Right ventricle myocardium inferior (tissue), 1 donor: ENCODE measurements at regions not wholly inside any gene's neighbourhood (a gene's known extent, or its start where the extent isn't known, plus 50 kb on each side); places are given as distances from the start of the nearest gene placed in this dataset.
A peak's percentile ranks its signal among the peaks of the same experiment; 100 is the strongest.

ENCODE experiments used
- ATAC-seq: fragments of 200-7000 bp; cut with Tn5 transposase; one replicate; pipeline ENCODE4 v1.9.1; 2020; ENCODE audit warnings: mild to moderate bottlenecking, moderate library complexity
- DNase-seq: peaks from one replicate; pipeline ENCODE4 v3.0.0; 2021; ENCODE audit errors: missing footprints
- intact Hi-C: fragments of 100-400 bp; cut with DNase I; formaldehyde crosslinking; loops from one replicate; pipeline ENCODE4 v1.11.0; 2022
- donor health status: DM: no; HTN: yes; CAD: no; lungs with severe emphysema.

GRCh38 chr4:38359113-38359512 lies 304.9 kb upstream of the KLF3 start:
- DNase-seq: no peak
- intact Hi-C loops: no loop called here
- ATAC-seq: no peak

DNA sequence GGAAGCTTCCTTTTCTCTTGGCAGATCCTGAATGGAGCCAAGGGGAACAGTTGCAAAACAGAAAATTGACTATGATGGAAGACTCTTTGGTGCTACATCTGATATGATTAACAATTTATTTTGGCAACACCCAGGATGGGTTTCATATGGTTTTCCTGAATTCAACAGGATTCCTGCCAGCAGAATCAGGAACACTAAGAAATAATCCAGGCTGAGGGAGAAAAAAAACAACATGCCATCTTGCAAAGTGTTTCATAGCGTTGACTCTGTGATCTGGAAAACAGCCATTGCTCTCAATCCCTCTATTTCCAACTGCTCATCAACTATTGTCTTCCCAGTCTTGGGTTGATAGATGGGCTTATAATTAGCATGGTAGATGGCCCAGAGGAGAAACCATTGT lies 303.8 kb upstream of the KLF3 start:
- ATAC-seq (no peak), DNase-seq (no peak)
- intact Hi-C loops: no loop called here

DNA sequence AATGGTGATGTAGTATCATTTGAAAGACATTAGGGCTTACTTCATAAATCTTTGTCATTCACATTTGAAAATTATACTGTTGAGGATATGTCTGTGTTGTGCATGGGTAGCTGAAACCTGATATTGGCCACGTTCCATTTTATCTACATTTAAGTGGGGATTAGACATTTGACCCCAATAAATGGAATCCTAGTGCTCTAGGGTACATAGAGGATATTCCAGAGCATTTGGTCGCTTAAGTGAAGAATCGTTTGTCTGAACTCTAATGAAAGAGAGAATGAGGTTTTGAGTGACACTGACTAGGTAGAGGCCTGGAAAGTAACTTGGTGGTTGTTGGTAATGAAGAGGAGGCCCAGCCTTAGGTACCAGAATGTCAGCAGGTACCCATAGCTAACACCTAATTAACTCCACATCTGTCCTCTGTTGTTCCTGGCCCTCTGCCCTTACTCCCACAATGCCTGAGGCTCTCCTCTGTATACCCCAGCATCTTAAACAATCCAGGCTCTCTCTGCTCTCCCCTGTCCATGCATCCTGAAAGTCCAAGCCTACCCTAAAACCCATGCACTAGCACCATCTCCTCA lies 299.5 kb upstream of the KLF3 start:
- intact Hi-C loops: no loop called here
- ATAC-seq: no peak
- no peak for DNase-seq

- DNase-seq (no peak), ATAC-seq (no peak)
- intact Hi-C loops: no loop called here
Measured at GRCh38 chr4:38365261-38365660, 298.7 kb upstream of the KLF3 start.

- no peak for DNase-seq
- ATAC-seq: no peak
- intact Hi-C loops: no loop called here
Measured at GRCh38 chr4:38365748-38366310, 298.2 kb upstream of the KLF3 start.

DNA sequence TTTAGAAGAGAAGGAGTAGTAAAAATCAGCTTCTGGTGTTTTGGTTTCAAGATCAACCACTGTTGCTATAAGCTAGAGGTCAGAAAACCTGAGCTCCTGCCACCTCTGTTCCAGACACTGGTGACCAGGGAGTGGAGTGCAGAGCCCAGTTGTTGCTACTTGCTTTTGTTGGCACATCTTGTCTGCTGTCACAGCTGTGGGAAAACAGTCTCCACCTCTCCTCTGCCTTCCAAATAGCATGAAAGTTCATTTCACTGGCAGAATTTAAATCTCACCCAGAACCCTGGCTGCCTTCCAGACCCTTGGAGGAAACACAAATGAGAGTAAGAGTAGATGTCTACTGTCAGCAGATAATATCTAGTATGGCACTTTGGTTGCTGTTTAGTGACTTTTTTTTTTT lies 297.5 kb upstream of the KLF3 start:
- intact Hi-C loops: no loop called here
- DNase-seq (no peak), ATAC-seq (peak; percentile 93)

DNA sequence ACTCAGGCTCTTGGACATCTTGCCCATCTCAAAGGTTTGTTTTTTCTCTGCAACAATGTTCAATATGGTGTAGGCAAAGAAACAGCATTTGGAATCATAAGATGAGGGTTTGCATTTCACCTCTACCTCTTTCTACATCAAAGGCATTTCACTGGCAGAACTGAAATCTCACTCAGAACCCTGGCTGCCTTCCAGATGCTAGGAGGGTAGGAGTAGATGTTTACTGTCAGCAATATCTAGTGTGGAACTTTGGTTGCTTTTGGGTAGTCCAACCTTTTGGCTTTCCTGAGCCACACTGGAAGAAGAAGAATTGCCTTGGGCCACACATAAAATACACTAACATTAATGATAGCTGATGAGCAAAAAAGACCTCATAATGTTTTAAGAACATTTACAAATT lies 297.0 kb upstream of the KLF3 start:
- DNase-seq (no peak), ATAC-seq (peak; percentile 12)
- intact Hi-C loops: no loop called here

- ATAC-seq (no peak), DNase-seq (no peak)
- intact Hi-C loops: no loop called here
Measured at GRCh38 chr4:38367642-38368174, 296.3 kb upstream of the KLF3 start.

DNA sequence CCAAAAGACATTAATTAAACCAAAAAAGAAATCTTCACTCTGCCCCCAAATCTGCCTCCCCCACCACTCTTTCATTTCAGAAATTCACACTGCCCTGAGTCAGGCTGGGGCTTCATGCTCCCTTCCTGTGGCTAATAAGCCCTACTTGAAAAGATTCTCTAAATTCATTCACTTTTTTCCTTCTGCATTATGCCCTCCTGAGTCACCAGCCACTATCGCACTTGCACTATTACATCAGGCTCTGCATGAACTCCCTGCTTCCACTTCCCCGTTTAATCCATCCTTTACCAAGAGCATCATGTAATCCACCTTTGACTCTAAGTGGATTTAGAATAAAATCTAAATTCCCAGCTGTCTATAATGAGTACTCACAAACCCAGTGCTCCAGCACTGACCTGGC lies 295.4 kb upstream of the KLF3 start:
- ATAC-seq (no peak), DNase-seq (no peak)
- intact Hi-C loops: no loop called here

GRCh38 chr4:38371391-38371851 lies 292.6 kb upstream of the KLF3 start:
- DNase-seq: no peak
- ATAC-seq: peak; percentile 35
- intact Hi-C loops: no loop called here

GRCh38 chr4:38373375-38373774 lies 290.6 kb upstream of the KLF3 start:
- intact Hi-C loops: no loop called here

GRCh38 chr4:38377195-38377594 lies 286.8 kb upstream of the KLF3 start:
- no peak for DNase-seq
- no peak for ATAC-seq
- intact Hi-C loops: loop anchor here (5.0 kb wide), 1 partner anchor 50 kb away; no protein-coding TSS in a partner anchor

More at GRCh38 chr4:38373375-38373774, 290.6 kb upstream of the KLF3 start:
- ATAC-seq (no peak), DNase-seq (no peak)

DNA sequence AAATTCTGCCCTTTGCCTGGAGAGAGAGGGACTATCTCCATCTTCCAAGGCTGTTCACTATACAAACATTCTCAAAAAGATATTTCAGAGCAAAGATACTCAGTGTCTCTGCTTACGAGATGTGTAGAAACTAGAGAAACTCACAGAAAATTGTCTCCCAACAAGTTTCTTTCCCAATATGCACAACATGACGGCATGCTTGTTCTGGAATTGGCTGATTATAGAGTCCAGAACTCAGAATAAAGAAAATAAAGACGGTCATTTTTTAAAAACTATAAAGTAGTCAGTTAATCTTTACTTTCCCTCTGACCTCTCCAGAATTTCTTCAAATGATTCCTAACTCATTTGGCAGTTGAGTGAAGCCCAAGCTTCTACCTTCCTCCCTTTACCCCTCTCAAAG lies 285.5 kb upstream of the KLF3 start:
- DNase-seq: no peak
- intact Hi-C loops: loop anchor here (5.0 kb wide), 1 partner anchor 51 kb away; no protein-coding TSS in a partner anchor
- ATAC-seq: no peak

DNA sequence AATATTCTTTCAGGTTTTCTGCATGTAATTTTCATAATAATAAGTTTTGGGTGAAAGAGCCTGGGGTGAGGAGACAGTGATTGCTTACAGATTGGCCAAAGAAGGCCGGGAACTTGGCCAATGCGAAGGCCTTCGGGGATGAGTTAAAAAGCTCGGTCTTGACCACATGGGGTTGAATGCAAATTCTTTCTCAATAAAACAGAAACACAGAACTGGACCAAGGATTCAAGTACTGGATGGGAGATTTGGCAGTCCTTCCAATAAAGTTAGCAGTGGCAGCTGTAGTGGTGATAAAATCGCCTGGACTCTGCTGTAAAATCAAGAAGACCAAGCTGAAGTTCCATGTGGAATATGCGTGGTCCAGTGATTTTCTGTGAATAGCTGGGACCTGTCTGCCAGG lies 282.2 kb upstream of the KLF3 start:
- intact Hi-C loops: no loop called here
- ATAC-seq (peak; percentile 84), DNase-seq (no peak)

DNA sequence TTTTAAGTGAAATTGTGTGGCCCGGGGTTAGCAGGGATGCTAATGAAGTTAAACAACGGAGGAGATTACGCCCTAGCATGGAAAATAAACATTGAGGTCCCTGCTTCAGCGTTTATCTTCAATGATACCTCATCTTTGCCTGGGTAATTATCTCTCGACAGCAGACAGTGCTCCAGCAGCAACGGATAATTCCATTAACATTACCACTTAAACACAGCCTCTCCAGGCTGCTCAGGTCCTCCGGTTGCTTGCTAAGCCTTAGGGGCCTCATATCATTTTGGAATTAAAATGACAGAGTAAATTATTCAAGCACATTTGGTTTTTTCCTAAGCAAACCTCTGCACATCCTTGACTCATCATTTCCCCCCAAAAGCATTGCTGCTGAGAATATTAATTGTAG lies 281.5 kb upstream of the KLF3 start:
- no peak for ATAC-seq
- intact Hi-C loops: no loop called here
- no peak for DNase-seq

GRCh38 chr4:38383646-38384121 lies 280.3 kb upstream of the KLF3 start:
- DNase-seq (no peak), ATAC-seq (no peak)
- intact Hi-C loops: no loop called here

DNA sequence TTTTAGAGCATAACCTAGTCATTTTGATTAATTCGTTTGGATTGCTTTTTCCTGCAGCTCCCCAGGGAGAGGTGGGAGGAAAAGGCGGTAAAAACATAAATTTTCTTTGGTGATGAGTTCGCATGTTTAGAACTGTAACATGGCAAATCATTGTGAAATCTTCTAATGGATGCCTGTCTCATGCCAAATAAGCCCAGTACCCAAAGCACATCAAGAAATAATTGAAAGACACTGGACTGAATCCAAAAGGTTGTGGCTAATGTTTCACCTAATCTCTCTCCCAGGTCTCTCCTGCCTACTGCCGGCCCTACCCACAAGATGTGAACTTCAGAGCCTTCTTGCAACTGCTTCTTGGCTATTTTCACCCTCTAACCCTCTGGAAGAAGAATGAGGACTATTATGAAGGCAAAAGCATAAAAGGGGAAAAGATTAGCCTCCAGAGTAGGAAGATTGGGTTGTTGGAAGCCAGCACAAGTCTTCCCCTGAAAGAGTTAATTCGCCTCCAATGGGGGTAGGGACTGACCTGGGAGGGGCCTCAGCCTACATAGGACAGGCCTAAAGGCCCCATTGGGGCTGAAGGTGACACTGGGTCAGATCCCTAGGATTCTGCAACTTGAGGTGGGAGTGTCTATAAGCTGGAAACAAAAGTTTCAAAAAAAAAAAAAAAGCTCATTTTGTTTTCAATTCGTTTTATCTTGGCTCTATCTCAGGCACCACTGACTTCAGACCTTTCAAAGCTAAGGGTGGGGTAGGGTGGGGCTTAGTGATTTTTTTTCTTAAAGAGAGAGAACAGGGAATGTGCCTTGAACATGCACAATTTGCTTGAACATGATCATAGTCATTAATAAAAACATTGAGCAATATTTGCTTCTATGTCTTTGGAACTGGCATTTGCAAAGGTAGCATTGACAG lies 278.6 kb upstream of the KLF3 start:
- intact Hi-C loops: no loop called here
- DNase-seq: no peak
- ATAC-seq: no peak

- ATAC-seq (no peak), DNase-seq (no peak)
- intact Hi-C loops: no loop called here
Measured at GRCh38 chr4:38386005-38386551, 277.9 kb upstream of the KLF3 start.

- intact Hi-C loops: no loop called here
- no peak for ATAC-seq
- DNase-seq: no peak
Measured at GRCh38 chr4:38386654-38387188, 277.3 kb upstream of the KLF3 start.
